ENCODE measurements at regions not wholly inside any gene's neighbourhood (a gene's known extent, or its start where the extent isn't known, plus 50 kb on each side); places are given as distances from the start of the nearest gene placed in this dataset.

- Histone ChIP-seq H3K27me3 (ENCODE audit: insufficient read depth, low read length) (no peaks in the 10 kb centered on the region), H4K91ac (ENCODE audit: insufficient read length, low read depth, low read length) (no peak overlapping the region), H3K9me3 (ENCODE audit: control insufficient read depth, low read depth, low read length) (no peaks in the 10 kb centered on the region), H3K23me2 (ENCODE audit: insufficient read length, low read depth, low read length, poor library complexity, severe bottlenecking) (no peaks in the 10 kb centered on the region), H3K56ac (ENCODE audit: insufficient read length, low read depth, low read length) (no peak overlapping the region), H3K4me1 (ENCODE audit: insufficient read depth, low read length) (no peaks in the 10 kb centered on the region), H4K8ac (replicated peaks; ENCODE audit: insufficient read length, low read depth, low read length) (no peak overlapping the region), H3K9ac (ENCODE audit: extremely low read depth, insufficient read length, low read length) (no peak overlapping the region), H2AK5ac (ENCODE audit: insufficient read length, low read length) (no peak overlapping the region), H3K27ac (ENCODE audit: insufficient read length, low read depth, low read length) (no peak overlapping the region), H2BK15ac (ENCODE audit: low read depth, low read length) (no peak overlapping the region), H3K79me2 (ENCODE audit: insufficient read depth, low read length) (no peaks in the 10 kb centered on the region), H2BK120ac (ENCODE audit: low read depth, low read length, poor library complexity, severe bottlenecking) (no peak overlapping the region), H4K5ac (ENCODE audit: insufficient read length, low read depth, low read length) (no peak overlapping the region), H2AFZ (ENCODE audit: low read length) (no peak overlapping the region), H2BK5ac (ENCODE audit: insufficient read length, low read length) (no peak overlapping the region), H3K23ac (ENCODE audit: insufficient read length, low read depth, low read length) (no peak overlapping the region), H3K4ac (ENCODE audit: low read depth, low read length) (no peak overlapping the region), H3T11ph (ENCODE audit: low read length) (no peak overlapping the region), H2BK12ac (ENCODE audit: insufficient read length, low read depth, low read length) (no peak overlapping the region), H3K14ac (ENCODE audit: insufficient read depth, low read length) (no peak overlapping the region), H3K18ac (ENCODE audit: insufficient read length, low read depth, low read length) (no peak overlapping the region), H3K79me1 (ENCODE audit: insufficient read depth, low read depth, low read length, poor library complexity, severe bottlenecking) (no peaks in the 10 kb centered on the region), H2BK20ac (ENCODE audit: low read depth, low read length, poor library complexity, severe bottlenecking) (no peak overlapping the region), H4K20me1 (ENCODE audit: control insufficient read depth, insufficient read depth, insufficient read length) (no peaks in the 10 kb centered on the region), H3K4me2 (ENCODE audit: insufficient read depth, insufficient read length, low read length) (no peak overlapping the region)
- DNase-seq, result no peak
- peaks cover 8 to 11% of the 10 kb centered on the region in 2 experiments for H3K9me3 Mint-ChIP-seq
- peaks cover 5 to 10% of the 10 kb centered on the region in 2 experiments; a peak in 1 of 4 replicates for H3K4me1 Mint-ChIP-seq
- no peaks in the 10 kb centered on the region; the same call in 1 of the 2 replicates for H3K27me3 Mint-ChIP-seq (ENCODE audit: low read depth)
- H3K36me3 Mint-ChIP-seq (ENCODE audit: insufficient read depth in 1 of 3, low read depth in 3 of 3), result peaks cover 5% of the 10 kb centered on the region in 3 experiments; a peak in 6 of 7 replicates
- no CpG with 5 or more reads among the region's 20 CpGs for WGBS (ENCODE audit: extremely low coverage, insufficient read length, low lambda C conversion rate)
- H3K4me3 Mint-ChIP-seq, result no peak overlapping the region
- H3K27ac Mint-ChIP-seq, result no peak overlapping the region
- no peak for TF ChIP-seq CTCF (conservative IDR thresholded peaks at IDR 0.05)
Measured at GRCh38 chr10:62657244-62657835, 147.2 kb upstream of the ADO start.

Measured in H9 (cell line).